ENCODE measurements at regions not wholly inside any gene's neighbourhood (a gene's known extent, or its start where the extent isn't known, plus 50 kb on each side); places are given as distances from the start of the nearest gene placed in this dataset.

GRCh38 chr1:56174176-56174885, 405.0 kb downstream of the PLPP3 start:
- Histone ChIP-seq H3K56ac (replicated peaks; ENCODE audit: insufficient read length, low read depth, low read length) (no peak overlapping the region), H3K14ac (ENCODE audit: insufficient read length) (no peak overlapping the region), H2AK5ac (ENCODE audit: low read depth, low read length) (no peak overlapping the region), H3K4me3 (ENCODE audit: extremely low read depth in 1 of 4, insufficient read depth in 2 of 4, low read depth in 3 of 4, low read length in 4 of 4) (no peak overlapping the region), H3K9me3 (ENCODE audit: insufficient read depth in 2 of 2, low read depth in 1 of 2, low read length in 1 of 2) (no peaks in the 10 kb centered on the region), H3K27ac (ENCODE audit: low read depth, low read length) (no peak overlapping the region), H4K8ac (ENCODE audit: extremely low read depth, insufficient read depth, low read length) (no peak overlapping the region), H3K9ac (replicated peaks in 1 of 4; ENCODE audit: extremely low read depth in 1 of 4, low read depth in 3 of 4, low read length in 3 of 4) (no peak overlapping the region), H3K4me2 (ENCODE audit: insufficient read depth in 1 of 2, low read depth in 2 of 2, low read length in 2 of 2) (no peak overlapping the region), H3K79me2 (ENCODE audit: control insufficient read depth in 1 of 2, insufficient read depth in 2 of 2, low read length in 2 of 2) (no peaks in the 10 kb centered on the region), H3K23me2 (ENCODE audit: low read depth, low read length) (no peaks in the 10 kb centered on the region), H2BK5ac (ENCODE audit: low read depth, low read length) (no peak overlapping the region), H3K79me1 (ENCODE audit: low read depth, low read length) (no peaks in the 10 kb centered on the region), H2BK15ac (ENCODE audit: low read length) (no peak overlapping the region), H2BK20ac (ENCODE audit: low read length) (no peak overlapping the region), H3K4ac (replicated peaks; ENCODE audit: insufficient read length, low read depth, low read length) (no peak overlapping the region), H3K4me1 (replicated peaks in 1 of 4; ENCODE audit: control insufficient read depth in 3 of 4, insufficient read depth in 4 of 4, low read length in 3 of 4) (peaks cover 0 to 3% (median 0%) of the 10 kb centered on the region in 4 experiments; a peak in 2 of 7 replicates), H3K36me3 (ENCODE audit: control insufficient read depth in 2 of 4, insufficient read depth in 4 of 4, low read length in 3 of 4) (no peaks in the 10 kb centered on the region), H4K20me1 (replicated peaks in 1 of 2; ENCODE audit: control insufficient read depth in 1 of 2, insufficient read depth in 2 of 2, low read length in 2 of 2) (no peaks in the 10 kb centered on the region), H3K27me3 (replicated peaks in 1 of 4; ENCODE audit: control insufficient read depth in 3 of 4, extremely low read depth in 1 of 4, insufficient read depth in 3 of 4, low read length in 3 of 4) (no peaks in the 10 kb centered on the region), H3K23ac (ENCODE audit: insufficient read length) (no peak overlapping the region), H4K91ac (replicated peaks; ENCODE audit: insufficient read length, low read length) (no peak overlapping the region), H2BK120ac (replicated peaks; ENCODE audit: low read depth, low read length) (no peak overlapping the region), H3K18ac (ENCODE audit: extremely low read depth, low read length) (no peak overlapping the region), H2BK12ac (ENCODE audit: low read depth, low read length) (no peak overlapping the region), H4K5ac (ENCODE audit: insufficient read length, low read depth, low read length) (no peak overlapping the region), H2AFZ (ENCODE audit: low read length) (no peak overlapping the region)
- CTCF ChIA-PET (ENCODE audit: partially characterized antibody): interaction anchor here (0.8 to 1.2 kb wide), 2 partner anchors 14 to 281 kb away, joined by 3 to 7 read pairs; no protein-coding TSS in a partner anchor
- DNase-seq (ENCODE audit: low read depth in 1 of 2, low spot score in 2 of 2) (no peak), FAIRE-seq (no peak)
- WGBS, 2 experiments (ENCODE audit: extremely low coverage in 1 of 2, insufficient coverage in 1 of 2, insufficient read length in 1 of 2, insufficient replicate concordance in 2 of 2, low coverage in 1 of 2, low lambda C conversion rate in 2 of 2, missing lambda C conversion rate in 1 of 2): 88% methylated on average over 1 of the region's 1 CpG; no CpG with 5 or more reads in 1 of the 2 experiments
- POLR2A ChIA-PET (ENCODE audit: partially characterized antibody): no interaction called here
- TF ChIP-seq CREB1 (IDR thresholded peaks at IDR 0.05) (no peak), CTBP2 (IDR thresholded peaks at IDR 0.05; ENCODE audit: borderline replicate concordance, insufficient read depth, insufficient read length, low read length) (no peak), E2F6 (IDR thresholded peaks at IDR 0.05) (no peak), KDM5A (IDR thresholded peaks at IDR 0.05; ENCODE audit: low read length) (no peak), BCL11A (IDR thresholded peaks at IDR 0.05; ENCODE audit: low read depth in 2 of 2, low read length in 2 of 2) (no peak), RXRA (IDR thresholded peaks at IDR 0.05; ENCODE audit: insufficient read depth, low read depth, low read length) (no peak), JUND (IDR thresholded peaks at IDR 0.05; ENCODE audit: low read length) (no peak), YY1 (IDR thresholded peaks at IDR 0.05; ENCODE audit: low read depth, low read length) (no peak), SP2 (IDR thresholded peaks at IDR 0.05; ENCODE audit: low read length) (no peak), USF2 (IDR thresholded peaks at IDR 0.05; ENCODE audit: low read length) (no peak), SUZ12 (IDR thresholded peaks at IDR 0.05; ENCODE audit: low read length) (no peak), JUN (IDR thresholded peaks at IDR 0.05; ENCODE audit: low read depth, low read length) (no peak), NRF1 (IDR thresholded peaks at IDR 0.05; ENCODE audit: low read depth, low read length) (no peak)
